Heart right ventricle (tissue), 16 donors: ENCODE measurements at regions not wholly inside any gene's neighbourhood (a gene's known extent, or its start where the extent isn't known, plus 50 kb on each side); places are given as distances from the start of the nearest gene placed in this dataset.
"Not testable (repeated sequence)": the region's sequence is repeated elsewhere in the genome, so short reads cannot be mapped to it uniquely, and the experiment has no call there.

Experiments used
- ATAC-seq, 8 donors: fragments of 200-7000 bp; cut with Tn5 transposase; one replicate each; pipeline ENCODE4 v1.9.1; 2020; ENCODE audit warnings: mild to moderate bottlenecking in 8 of 8, moderate library complexity in 8 of 8, moderate number of reproducible peaks in 1 of 8
- DNase-seq, 2 donors: peaks; one replicate each; pipeline ENCODE4 v3.0.0-alpha.2; 2020
- H3K27ac ChIP-seq, 10 donors: fragments of 200-600 bp; sonication (generic) in 2 of 10; one replicate each; pipeline versions ENCODE4 v1.5.0 to v1.8.0; 2020 to 2022; ENCODE audit warnings: mild to moderate bottlenecking in 3 of 10
- H3K27me3 ChIP-seq, 7 donors: fragments of 200-600 bp; one replicate each; pipeline ENCODE4 v1.8.0; 2021 to 2022; ENCODE audit warnings: mild to moderate bottlenecking in 2 of 7
- H3K36me3 ChIP-seq, 9 donors: fragments of 200-600 bp; sonication (generic) in 1 of 9; one replicate each; pipeline versions ENCODE4 v1.5.0 to v1.8.0; 2020 to 2022; ENCODE audit warnings: mild to moderate bottlenecking in 2 of 9
- H3K4me1 ChIP-seq, 9 donors: fragments of 200-600 bp; sonication (generic) in 1 of 9; one replicate each; pipeline versions ENCODE4 v1.5.0 to v1.8.0; 2020 to 2022; ENCODE audit warnings: mild to moderate bottlenecking in 4 of 9
- H3K4me3 ChIP-seq, 10 donors: fragments of 200-600 bp; sonication (generic) in 2 of 10; one replicate each; pipeline versions ENCODE4 v1.5.0 to v1.8.0; 2020 to 2022; ENCODE audit warnings: mild to moderate bottlenecking in 7 of 10, moderate library complexity in 2 of 10
- H3K9me3 ChIP-seq, 11 donors: fragments of 200-600 bp in 10 of 11; sonication (generic) in 2 of 11; one replicate each; pipeline versions ENCODE4 v1.5.0 to v1.8.0; 2013 to 2022; ENCODE audit warnings: mild to moderate bottlenecking in 2 of 11, control low read depth in 1 of 11, moderate library complexity in 1 of 11
- CTCF ChIP-seq, 9 donors: fragments of 200-600 bp; sonication (generic) in 2 of 9; IDR thresholded peaks; one replicate each; pipeline versions ENCODE4 v1.5.0 to v1.8.0; 2021 to 2022; ENCODE audit warnings: antibody characterized with exemption in 9 of 9, mild to moderate bottlenecking in 5 of 9, moderate library complexity in 1 of 9
- WGBS, 2 donors: extraction: QIAGEN DNeasy Blood & Tissue Kit; methylation state at CpG; one replicate each; pipeline ENCODE4 v1.1.7; 2013; ENCODE audit warnings: inconsistent platforms in 1 of 2; 5-methylcytosine and 5-hydroxymethylcytosine counted together
- intact Hi-C, 10 donors: fragments of 100-400 bp; cut with DNase I; formaldehyde crosslinking; loops; one replicate each; pipeline versions ENCODE4 v1.11.1 to v1.14.2; 2022
- donor health status: Arrhythmogenic right ventricular cardiomyopathy.
- donor health status: ischemic (EF 13 %, LVEDD 7.1; RV severe dilation, severe dysfunction).
- donor health status: healthy with polysubstance abuse.
- donor health status: DM: no; HTN: yes; CAD: no.
- donor health status: DM: no; HTN: no; CAD: no.
- donor health status: ischemic (EF 25% LVEDD 6.9; RV normal size, moderate dysfunction).
- donor health status: ischemic (EF 25% LVEDD 5.7; RV mildly dilated, moderate dysfunction).
- donor health status: healthy.
- donor health status: DM: yes; HTN: yes; CAD: no.
- donor health status: Ischemic cardiomyopathy.
- donor health status: ischemic (EF 35%, LVEDD 5.7; RV mildly dilated, moderate dysfunction).
- donor health status: nonischemic (EF 11% LVEDD 7.7; RV severe dilation, severe dysfunction).
- donor health status: DM: yes; HTN: yes; CAD: no.
- donor health status: PGD.
- donor health status: ischemic (EF 29% LVEDD 5.4; RV normal size, mild dysfunction).
- donor health status: nonischemic (EF 23%, LVEDD 6.1; RV moderate dilation, normal function).

GRCh38 chr12:18828987-18829386, 91.1 kb downstream of the CAPZA3 start:
- ATAC-seq (no peak), DNase-seq (no peak)
- Histone ChIP-seq H3K27me3 (no peaks in the 10 kb centered on the region), H3K36me3 (no peaks in the 10 kb centered on the region), H3K4me3 (no peak overlapping the region), H3K9me3 (peaks cover 0 to 30% (median 6%) of the 10 kb centered on the region in 11 donors), H3K27ac (no peak overlapping the region), H3K4me1 (no peaks in the 10 kb centered on the region)
- no peak for TF ChIP-seq CTCF (IDR thresholded peaks at IDR 0.05)
- intact Hi-C loops: no loop called here

DNA sequence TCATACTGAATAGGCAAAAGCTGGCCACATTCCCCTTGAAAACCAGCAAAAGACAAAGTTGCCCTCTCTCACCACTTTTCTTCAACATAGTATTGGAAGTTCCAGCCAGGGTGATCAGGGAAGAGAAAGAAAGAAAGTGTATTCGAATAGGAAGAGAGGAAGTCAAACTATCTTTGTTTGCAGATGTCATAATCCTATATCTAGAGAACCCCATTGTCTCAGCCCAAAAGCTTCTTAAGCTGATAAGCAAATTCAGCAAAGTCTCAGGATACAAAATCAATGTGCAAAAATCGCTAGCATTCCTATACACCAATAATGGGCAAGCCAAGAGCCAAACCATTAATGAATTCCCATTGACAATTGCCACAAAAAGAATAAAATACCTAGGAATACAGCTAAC, 95.0 kb downstream of the CAPZA3 start:
- H3K27me3 ChIP-seq, H3K27ac ChIP-seq, H3K4me3 ChIP-seq, H3K36me3 ChIP-seq, intact Hi-C loops, DNase-seq, H3K4me1 ChIP-seq, ATAC-seq: not testable (repeated sequence)
- H3K9me3 ChIP-seq: peaks cover 0 to 30% (median 6%) of the 10 kb centered on the region in 11 donors
- 69 to 89% methylated on average over 2 of the region's 2 CpGs for WGBS, 2 donors

DNA sequence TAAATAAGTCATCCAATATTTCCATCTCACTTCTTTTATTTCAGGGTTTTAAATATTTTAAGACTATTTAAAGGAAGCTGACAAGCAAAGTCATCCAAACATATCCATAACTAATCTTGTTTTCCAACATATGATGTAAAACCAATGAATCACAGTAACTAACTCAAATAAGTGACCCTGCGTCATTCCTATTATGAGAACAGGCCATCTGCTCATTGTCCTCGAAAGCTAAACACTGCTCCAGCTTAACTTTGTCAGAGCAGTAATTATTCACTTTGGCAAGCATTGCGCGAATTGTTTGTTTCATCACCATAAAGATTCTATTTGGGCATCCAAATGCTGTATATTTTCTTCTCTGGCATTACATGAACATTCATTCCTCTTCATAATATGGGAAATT, 99.1 kb downstream of the CAPZA3 start:
- H3K27me3 ChIP-seq: no peaks in the 10 kb centered on the region
- WGBS, 2 donors: 65 to 75% methylated on average over 4 of the region's 4 CpGs
- no peaks in the 10 kb centered on the region for H3K4me1 ChIP-seq
- intact Hi-C loops: no loop called here
- peaks cover 0 to 15% (median 0%) of the 10 kb centered on the region in 11 donors for H3K9me3 ChIP-seq
- ATAC-seq (no peak), DNase-seq (no peak)
- no peak overlapping the region for H3K4me3 ChIP-seq
- no peaks in the 10 kb centered on the region for H3K36me3 ChIP-seq
- TF ChIP-seq CTCF (IDR thresholded peaks at IDR 0.05): no peak
- H3K27ac ChIP-seq: no peak overlapping the region

- Histone ChIP-seq H3K4me3 (no peak overlapping the region), H3K36me3 (no peaks in the 10 kb centered on the region), H3K27me3 (no peaks in the 10 kb centered on the region), H3K4me1 (no peaks in the 10 kb centered on the region), H3K9me3 (peaks cover 0 to 15% (median 0%) of the 10 kb centered on the region in 11 donors), H3K27ac (no peak overlapping the region)
- TF ChIP-seq CTCF (IDR thresholded peaks at IDR 0.05): no peak
- intact Hi-C loops: no loop called here
- DNase-seq (no peak), ATAC-seq (no peak)
- WGBS, 2 donors: 76 to 81% methylated on average over 2 of the region's 2 CpGs
Measured at GRCh38 chr12:18837505-18837904, 99.6 kb downstream of the CAPZA3 start.

GRCh38 chr12:18840997-18841396, 103.1 kb downstream of the CAPZA3 start:
- DNase-seq, H3K27me3 ChIP-seq, H3K27ac ChIP-seq, H3K9me3 ChIP-seq, H3K36me3 ChIP-seq, intact Hi-C loops, H3K4me1 ChIP-seq, ATAC-seq, H3K4me3 ChIP-seq: not testable (repeated sequence)
- 88 to 91% methylated on average over 4 of the region's 4 CpGs for WGBS, 2 donors

- no peak overlapping the region for H3K27ac ChIP-seq
- intact Hi-C loops: no loop called here
- WGBS, 2 donors: 87 to 91% methylated on average over 4 of the region's 4 CpGs
- no peak overlapping the region for H3K4me3 ChIP-seq
- H3K36me3 ChIP-seq: no peaks in the 10 kb centered on the region
- TF ChIP-seq CTCF (IDR thresholded peaks at IDR 0.05): no peak
- DNase-seq (no peak), ATAC-seq (no peak)
- H3K9me3 ChIP-seq: no peaks in the 10 kb centered on the region
- no peaks in the 10 kb centered on the region for H3K4me1 ChIP-seq
- H3K27me3 ChIP-seq: no peaks in the 10 kb centered on the region
Measured at GRCh38 chr12:18849080-18849479, 111.2 kb downstream of the CAPZA3 start.
